Tibial nerve (tissue), 4 donors: ENCODE measurements at regions not wholly inside any gene's neighbourhood (a gene's known extent, or its start where the extent isn't known, plus 50 kb on each side); places are given as distances from the start of the nearest gene placed in this dataset.

Experiments used
- DNase-seq, 2 donors: peaks; one replicate each; pipeline ENCODE4 v3.0.0-alpha.2; 2019; ENCODE audit warnings: low spot score in 2 of 2
- H3K27ac ChIP-seq, 4 donors: fragments of 200-600 bp; sonication (generic) in 3 of 4; one replicate each; pipeline ENCODE4 v1.5.1; 2017 to 2019; ENCODE audit warnings: mild to moderate bottlenecking in 1 of 4
- H3K27me3 ChIP-seq, 2 donors: fragments of 200-600 bp; sonication (generic) in 1 of 2; one replicate each; pipeline versions ENCODE4 v1.5.1 to v1.6.0; 2017 to 2019
- H3K36me3 ChIP-seq, 3 donors: fragments of 200-600 bp; sonication (generic); one replicate each; pipeline ENCODE4 v1.5.1; 2018 to 2019
- H3K4me1 ChIP-seq, 4 donors: fragments of 200-600 bp; sonication (generic) in 3 of 4; one replicate each; pipeline ENCODE4 v1.5.1; 2017 to 2019
- H3K4me3 ChIP-seq, 4 donors: fragments of 200-600 bp; sonication (generic) in 3 of 4; one replicate each; pipeline ENCODE4 v1.5.1; 2017 to 2019; ENCODE audit warnings: mild to moderate bottlenecking in 1 of 4, moderate library complexity in 1 of 4
- H3K9me3 ChIP-seq, 4 donors: fragments of 200-600 bp; sonication (generic) in 3 of 4; one replicate each; pipeline ENCODE4 v1.5.1; 2017 to 2019
- CTCF ChIP-seq, 5 experiments: fragments of 200-600 bp in 3 of 5; fragments of 450-650 bp in 2 of 5; sonication (generic) in 3 of 5; IDR thresholded peaks; one replicate each; pipeline ENCODE4 v1.5.1; 2016 to 2019; ENCODE audit warnings: antibody characterized with exemption in 5 of 5, mild to moderate bottlenecking in 3 of 5, moderate library complexity in 2 of 5
- EP300 ChIP-seq, 2 donors: sonication (generic); formaldehyde crosslinking; IDR thresholded peaks; one replicate each; pipeline ENCODE4 v1.6.1; 2017; ENCODE audit warnings: antibody characterized with exemption in 2 of 2, mild to moderate bottlenecking in 1 of 2
- POLR2A ChIP-seq, 2 donors: fragments of 450-650 bp; IDR thresholded peaks; one replicate each; pipeline ENCODE4 v1.6.1; 2017; ENCODE audit warnings: antibody characterized with exemption in 2 of 2, mild to moderate bottlenecking in 2 of 2, moderate library complexity in 2 of 2
- WGBS, 2 donors: methylation state at CpG; one replicate each; pipeline ENCODE4 v1.1.5; 2018; 5-methylcytosine and 5-hydroxymethylcytosine counted together

GRCh38 chr9:20255052-20255451 lies 367.2 kb downstream of the MLLT3 start:
- no peak overlapping the region for H3K27ac ChIP-seq
- no peak for TF ChIP-seq POLR2A (IDR thresholded peaks at IDR 0.05)
- no peak for TF ChIP-seq CTCF (IDR thresholded peaks at IDR 0.05)
- TF ChIP-seq EP300 (IDR thresholded peaks at IDR 0.05): no peak
- H3K4me1 ChIP-seq: no peaks in the 10 kb centered on the region
- no peaks in the 10 kb centered on the region for H3K27me3 ChIP-seq
- no peaks in the 10 kb centered on the region for H3K36me3 ChIP-seq
- no peak for DNase-seq
- WGBS, 2 donors: 88 to 98% methylated on average over 3 of the region's 3 CpGs
- H3K4me3 ChIP-seq: no peak overlapping the region
- no peaks in the 10 kb centered on the region for H3K9me3 ChIP-seq

- TF ChIP-seq EP300 (IDR thresholded peaks at IDR 0.05) (no peak), POLR2A (IDR thresholded peaks at IDR 0.05) (no peak), CTCF (IDR thresholded peaks at IDR 0.05) (no peak)
- 69 to 72% methylated on average over 5 of the region's 5 CpGs for WGBS, 2 donors
- DNase-seq: no peak
- Histone ChIP-seq H3K4me1 (no peaks in the 10 kb centered on the region), H3K9me3 (peaks cover 0 to under 1% (median 0%) of the 10 kb centered on the region in 4 donors), H3K27me3 (no peaks in the 10 kb centered on the region), H3K27ac (no peak overlapping the region), H3K4me3 (no peak overlapping the region), H3K36me3 (no peaks in the 10 kb centered on the region)
These were observed 368.7 kb downstream of the MLLT3 start for GRCh38 chr9:20253635-20254034.

- no peak overlapping the region for H3K4me3 ChIP-seq
- DNase-seq: no peak
- no peaks in the 10 kb centered on the region for H3K36me3 ChIP-seq
- 67 to 68% methylated on average over 1 of the region's 1 CpG for WGBS, 2 donors
- H3K9me3 ChIP-seq: peaks cover 0 to 8% (median 0%) of the 10 kb centered on the region in 4 donors
- H3K27me3 ChIP-seq: no peaks in the 10 kb centered on the region
- TF ChIP-seq EP300 (IDR thresholded peaks at IDR 0.05) (no peak), POLR2A (IDR thresholded peaks at IDR 0.05) (no peak), CTCF (IDR thresholded peaks at IDR 0.05) (no peak)
- H3K4me1 ChIP-seq: no peaks in the 10 kb centered on the region
- H3K27ac ChIP-seq: no peak overlapping the region
These were observed 369.5 kb downstream of the MLLT3 start for GRCh38 chr9:20252778-20253177.

GRCh38 chr9:20250791-20251190 lies 371.5 kb downstream of the MLLT3 start:
- H3K27me3 ChIP-seq: no peaks in the 10 kb centered on the region
- WGBS, 2 donors: 65 to 84% methylated on average over 6 of the region's 6 CpGs
- H3K36me3 ChIP-seq: no peaks in the 10 kb centered on the region
- H3K4me3 ChIP-seq: no peak overlapping the region
- TF ChIP-seq EP300 (IDR thresholded peaks at IDR 0.05): no peak
- no peak for DNase-seq
- H3K4me1 ChIP-seq: no peaks in the 10 kb centered on the region
- H3K9me3 ChIP-seq: peaks cover 0 to 8% (median 0%) of the 10 kb centered on the region in 4 donors
- H3K27ac ChIP-seq: no peak overlapping the region

- Histone ChIP-seq H3K27ac (no peak overlapping the region), H3K4me1 (peaks cover 0 to 5% (median 0%) of the 10 kb centered on the region in 4 donors), H3K4me3 (no peak overlapping the region), H3K27me3 (no peaks in the 10 kb centered on the region), H3K9me3 (peaks cover 0 to 8% (median 0%) of the 10 kb centered on the region in 4 donors), H3K36me3 (no peaks in the 10 kb centered on the region)
- TF ChIP-seq EP300 (IDR thresholded peaks at IDR 0.05): no peak
- TF ChIP-seq POLR2A (IDR thresholded peaks at IDR 0.05): no peak
- no peak for TF ChIP-seq CTCF (IDR thresholded peaks at IDR 0.05)
- 56 to 74% methylated on average over 6 of the region's 6 CpGs for WGBS, 2 donors
- no peak for DNase-seq
These were observed 378.0 kb downstream of the MLLT3 start for GRCh38 chr9:20244271-20244670.

- no peak for DNase-seq
- H3K36me3 ChIP-seq: no peaks in the 10 kb centered on the region
- 39 to 41% methylated on average over 6 of the region's 6 CpGs for WGBS, 2 donors
- no peaks in the 10 kb centered on the region for H3K27me3 ChIP-seq
- TF ChIP-seq EP300 (IDR thresholded peaks at IDR 0.05) (no peak), CTCF (IDR thresholded peaks at IDR 0.05) (no peak), POLR2A (IDR thresholded peaks at IDR 0.05) (no peak)
- no peak overlapping the region for H3K4me3 ChIP-seq
- H3K4me1 ChIP-seq: peaks cover 0 to 5% (median 0%) of the 10 kb centered on the region in 4 donors
- H3K9me3 ChIP-seq: peaks cover 0 to 8% (median 0%) of the 10 kb centered on the region in 4 donors
- no peak overlapping the region for H3K27ac ChIP-seq
These were observed 378.5 kb downstream of the MLLT3 start for GRCh38 chr9:20243841-20244240.
